ENCODE measurements at regions not wholly inside any gene's neighbourhood (a gene's known extent, or its start where the extent isn't known, plus 50 kb on each side); places are given as distances from the start of the nearest gene placed in this dataset.

GRCh38 chr15:35665896-35666536, 120.1 kb upstream of the DPH6 start:
- TF ChIP-seq CTCF (IDR thresholded peaks at IDR 0.05; ENCODE audit: insufficient read depth, low read length, poor library complexity, severe bottlenecking), result no peak
- H3K27me3 ChIP-seq (ENCODE audit: control insufficient read depth, insufficient read depth, low read length), result no peaks in the 10 kb centered on the region
- DNase-seq (ENCODE audit: low read depth), result no peak
- H3K4me3 ChIP-seq (ENCODE audit: low read depth, low read length), result no peak overlapping the region
- H3K36me3 ChIP-seq (ENCODE audit: control insufficient read depth, insufficient read depth, low read length), result no peaks in the 10 kb centered on the region

GRCh38 chr15:35667908-35668307, 121.9 kb upstream of the DPH6 start:
- H3K36me3 ChIP-seq (ENCODE audit: control insufficient read depth, insufficient read depth, low read length), result no peaks in the 10 kb centered on the region
- no peak overlapping the region for H3K4me3 ChIP-seq (ENCODE audit: low read depth, low read length)
- TF ChIP-seq CTCF (IDR thresholded peaks at IDR 0.05; ENCODE audit: insufficient read depth, low read length, poor library complexity, severe bottlenecking), result no peak
- no peak for DNase-seq (ENCODE audit: low read depth)
- no peaks in the 10 kb centered on the region for H3K27me3 ChIP-seq (ENCODE audit: control insufficient read depth, insufficient read depth, low read length)

- Histone ChIP-seq H3K27me3 (ENCODE audit: control insufficient read depth, insufficient read depth, low read length) (no peaks in the 10 kb centered on the region), H3K36me3 (ENCODE audit: control insufficient read depth, insufficient read depth, low read length) (no peaks in the 10 kb centered on the region), H3K4me3 (ENCODE audit: low read depth, low read length) (no peak overlapping the region)
- DNase-seq (ENCODE audit: low read depth), result no peak
- TF ChIP-seq CTCF (IDR thresholded peaks at IDR 0.05; ENCODE audit: insufficient read depth, low read length, poor library complexity, severe bottlenecking), result no peak
Observed at GRCh38 chr15:35669021-35669420, 123.1 kb upstream of the DPH6 start.

GRCh38 chr15:35669432-35670045, 123.6 kb upstream of the DPH6 start:
- DNase-seq (ENCODE audit: low read depth), result no peak
- Histone ChIP-seq H3K4me3 (ENCODE audit: low read depth, low read length) (no peak overlapping the region), H3K36me3 (ENCODE audit: control insufficient read depth, insufficient read depth, low read length) (no peaks in the 10 kb centered on the region), H3K27me3 (ENCODE audit: control insufficient read depth, insufficient read depth, low read length) (no peaks in the 10 kb centered on the region)
- TF ChIP-seq CTCF (IDR thresholded peaks at IDR 0.05; ENCODE audit: insufficient read depth, low read length, poor library complexity, severe bottlenecking), result no peak

- DNase-seq (ENCODE audit: low read depth), result no peak
- no peak for TF ChIP-seq CTCF (IDR thresholded peaks at IDR 0.05; ENCODE audit: insufficient read depth, low read length, poor library complexity, severe bottlenecking)
- Histone ChIP-seq H3K27me3 (ENCODE audit: control insufficient read depth, insufficient read depth, low read length) (no peaks in the 10 kb centered on the region), H3K36me3 (ENCODE audit: control insufficient read depth, insufficient read depth, low read length) (no peaks in the 10 kb centered on the region), H3K4me3 (ENCODE audit: low read depth, low read length) (no peak overlapping the region)
Observed at GRCh38 chr15:35671197-35671596, 125.2 kb upstream of the DPH6 start.

GRCh38 chr15:35671981-35672380, 126.0 kb upstream of the DPH6 start:
- no peak for DNase-seq (ENCODE audit: low read depth)
- Histone ChIP-seq H3K36me3 (ENCODE audit: control insufficient read depth, insufficient read depth, low read length) (no peaks in the 10 kb centered on the region), H3K27me3 (ENCODE audit: control insufficient read depth, insufficient read depth, low read length) (no peaks in the 10 kb centered on the region), H3K4me3 (ENCODE audit: low read depth, low read length) (no peak overlapping the region)
- no peak for TF ChIP-seq CTCF (IDR thresholded peaks at IDR 0.05; ENCODE audit: insufficient read depth, low read length, poor library complexity, severe bottlenecking)
